Prostate gland (tissue), 2 donors: ENCODE measurements at regions not wholly inside any gene's neighbourhood (a gene's known extent, or its start where the extent isn't known, plus 50 kb on each side); places are given as distances from the start of the nearest gene placed in this dataset.

Experiments used
- DNase-seq: peaks from one replicate; pipeline ENCODE4 v3.0.0-alpha.2; 2019; ENCODE audit warnings: low spot score
- H3K27ac ChIP-seq, 2 donors: fragments of 200-600 bp; sonication (generic); 2 replicates each; pipeline ENCODE4 v1.5.1; 2017 to 2019
- H3K27me3 ChIP-seq: fragments of 200-600 bp; sonication (generic); replicated peaks from 2 replicates; pipeline ENCODE4 v1.5.1; 2019; ENCODE audit not compliant: insufficient read depth
- H3K36me3 ChIP-seq, 2 donors: fragments of 200-600 bp; sonication (generic); 1 replicate in 1 of 2; 2 replicates in 1 of 2; pipeline versions ENCODE4 v1.5.1 to v1.8.1; 2017 to 2019
- H3K4me1 ChIP-seq: fragments of 200-600 bp; sonication (generic); replicated peaks from 2 replicates; pipeline ENCODE4 v1.5.1; 2019
- H3K4me3 ChIP-seq, 2 donors: fragments of 200-600 bp; sonication (generic); 2 replicates each; pipeline ENCODE4 v1.5.1; 2017 to 2019
- H3K9me3 ChIP-seq: fragments of 200-600 bp; sonication (generic); 2 replicates; pipeline ENCODE4 v1.5.1; 2017
- POLR2A ChIP-seq: fragments of 450-650 bp; IDR thresholded peaks from one replicate; pipeline ENCODE4 v1.6.1; 2016; ENCODE audit warnings: antibody characterized with exemption, mild to moderate bottlenecking
- POLR2AphosphoS5 ChIP-seq: sonication (generic); formaldehyde crosslinking; IDR thresholded peaks from one replicate; pipeline ENCODE4 v1.6.1; 2017; ENCODE audit warnings: antibody characterized with exemption
- WGBS: methylation state at CpG from one replicate; pipeline ENCODE4 v1.1.5; 2018; 5-methylcytosine and 5-hydroxymethylcytosine counted together
- intact Hi-C: fragments of 100-400 bp; cut with DNase I; formaldehyde crosslinking; loops from one replicate; pipeline ENCODE4 v1.14.2; 2022
- TF ChIP-seq, protein P1 (sequence below), 4 experiments: fragments of 200-600 bp in 2 of 4; fragments of 450-650 bp in 2 of 4; sonication (generic) in 2 of 4; IDR thresholded peaks; 1 replicate in 3 of 4; 2 replicates in 1 of 4; pipeline ENCODE4 v1.5.1; 2016 to 2019; ENCODE audit warnings: antibody characterized with exemption in 4 of 4, mild to moderate bottlenecking in 2 of 4, moderate library complexity in 2 of 4

DNA sequence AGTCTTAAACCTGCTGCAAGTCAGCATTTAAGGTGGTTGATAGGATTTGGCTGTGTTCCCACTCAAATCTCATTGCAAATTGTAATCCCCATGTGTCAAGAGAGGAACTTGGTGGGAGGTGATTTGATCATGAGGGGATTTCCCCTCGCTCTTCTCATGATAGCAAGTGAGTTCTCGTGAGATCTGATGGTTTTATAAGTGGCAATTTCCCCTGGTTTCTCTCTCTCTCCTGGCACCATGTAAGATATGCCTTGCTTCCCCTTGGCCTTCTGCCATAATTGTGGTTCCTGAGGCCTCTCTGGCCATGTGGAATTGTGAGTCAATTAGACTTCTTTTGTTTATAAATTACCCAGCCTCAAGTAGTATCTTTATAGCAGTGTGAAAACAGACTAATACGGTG is 84.3 kb upstream of the SMC2 start:
- H3K4me3 ChIP-seq = no peak overlapping the region
- DNase-seq = no peak
- intact Hi-C loops = no loop called here
- no peaks in the 10 kb centered on the region for H3K36me3 ChIP-seq
- no peaks in the 10 kb centered on the region for H3K9me3 ChIP-seq
- H3K4me1 ChIP-seq = no peaks in the 10 kb centered on the region
- WGBS = 39% methylated on average over 3 of the region's 3 CpGs
- no peak for TF ChIP-seq POLR2AphosphoS5
- TF ChIP-seq, protein P1, sequence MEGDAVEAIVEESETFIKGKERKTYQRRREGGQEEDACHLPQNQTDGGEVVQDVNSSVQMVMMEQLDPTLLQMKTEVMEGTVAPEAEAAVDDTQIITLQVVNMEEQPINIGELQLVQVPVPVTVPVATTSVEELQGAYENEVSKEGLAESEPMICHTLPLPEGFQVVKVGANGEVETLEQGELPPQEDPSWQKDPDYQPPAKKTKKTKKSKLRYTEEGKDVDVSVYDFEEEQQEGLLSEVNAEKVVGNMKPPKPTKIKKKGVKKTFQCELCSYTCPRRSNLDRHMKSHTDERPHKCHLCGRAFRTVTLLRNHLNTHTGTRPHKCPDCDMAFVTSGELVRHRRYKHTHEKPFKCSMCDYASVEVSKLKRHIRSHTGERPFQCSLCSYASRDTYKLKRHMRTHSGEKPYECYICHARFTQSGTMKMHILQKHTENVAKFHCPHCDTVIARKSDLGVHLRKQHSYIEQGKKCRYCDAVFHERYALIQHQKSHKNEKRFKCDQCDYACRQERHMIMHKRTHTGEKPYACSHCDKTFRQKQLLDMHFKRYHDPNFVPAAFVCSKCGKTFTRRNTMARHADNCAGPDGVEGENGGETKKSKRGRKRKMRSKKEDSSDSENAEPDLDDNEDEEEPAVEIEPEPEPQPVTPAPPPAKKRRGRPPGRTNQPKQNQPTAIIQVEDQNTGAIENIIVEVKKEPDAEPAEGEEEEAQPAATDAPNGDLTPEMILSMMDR (IDR thresholded peaks at IDR 0.05) = no peak
- no peak for TF ChIP-seq POLR2A
- no peaks in the 10 kb centered on the region for H3K27me3 ChIP-seq
- no peak overlapping the region for H3K27ac ChIP-seq

DNA sequence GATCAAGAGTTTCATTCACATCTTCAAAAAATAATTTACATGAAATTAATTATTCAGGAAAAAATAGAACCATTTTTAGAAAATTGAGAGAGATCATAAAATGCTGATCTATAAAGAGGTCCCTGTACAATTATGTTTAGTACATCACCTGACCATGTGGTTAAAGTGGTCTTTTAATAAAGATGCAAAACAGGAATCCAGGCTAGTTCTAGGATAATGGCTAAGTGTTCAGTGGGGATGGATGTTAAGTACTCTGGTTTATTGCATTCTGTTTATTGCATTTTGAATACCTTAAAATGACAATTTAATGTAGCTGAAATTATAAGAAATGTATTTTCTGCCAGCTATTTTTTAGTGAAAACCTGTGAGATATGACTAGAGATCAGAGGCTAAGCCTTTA is 72.0 kb upstream of the SMC2 start:
- no peak for TF ChIP-seq POLR2AphosphoS5
- no peak for TF ChIP-seq POLR2A
- TF ChIP-seq, protein P1 (IDR thresholded peaks at IDR 0.05) = no peak
- Histone ChIP-seq H3K36me3 (no peaks in the 10 kb centered on the region), H3K4me3 (no peak overlapping the region), H3K4me1 (no peaks in the 10 kb centered on the region), H3K27ac (no peak overlapping the region), H3K9me3 (no peaks in the 10 kb centered on the region), H3K27me3 (no peaks in the 10 kb centered on the region)
- DNase-seq = no peak
- intact Hi-C loops = no loop called here

DNA sequence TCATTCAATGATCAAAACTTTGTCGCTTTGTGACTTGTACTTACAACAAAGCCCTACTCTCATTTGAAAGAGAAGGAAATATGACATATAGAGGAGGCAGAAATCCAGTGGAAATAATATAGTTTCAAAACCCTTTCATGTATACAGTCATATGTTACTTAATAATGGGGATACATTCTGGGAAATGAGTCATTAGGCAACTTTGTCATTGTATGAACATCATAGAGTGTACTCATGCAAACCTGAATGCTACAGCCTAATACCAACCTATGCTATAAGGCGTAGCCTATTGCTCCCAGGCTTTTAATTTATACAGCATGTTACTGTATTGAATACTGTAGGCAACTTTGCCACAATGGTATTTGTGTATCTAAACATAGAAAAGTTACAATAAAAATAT is 69.0 kb upstream of the SMC2 start:
- Histone ChIP-seq H3K36me3 (no peaks in the 10 kb centered on the region), H3K27me3 (no peaks in the 10 kb centered on the region), H3K27ac (no peak overlapping the region), H3K9me3 (no peaks in the 10 kb centered on the region), H3K4me1 (no peaks in the 10 kb centered on the region), H3K4me3 (no peak overlapping the region)
- no peak for DNase-seq
- TF ChIP-seq POLR2A (no peak), POLR2AphosphoS5 (no peak)
- TF ChIP-seq, protein P1 (IDR thresholded peaks at IDR 0.05) = no peak
- intact Hi-C loops = loop anchor here (5.0 kb wide), 1 partner anchor 362 kb away; no protein-coding TSS in a partner anchor
- 84% methylated on average over 2 of the region's 2 CpGs for WGBS

DNA sequence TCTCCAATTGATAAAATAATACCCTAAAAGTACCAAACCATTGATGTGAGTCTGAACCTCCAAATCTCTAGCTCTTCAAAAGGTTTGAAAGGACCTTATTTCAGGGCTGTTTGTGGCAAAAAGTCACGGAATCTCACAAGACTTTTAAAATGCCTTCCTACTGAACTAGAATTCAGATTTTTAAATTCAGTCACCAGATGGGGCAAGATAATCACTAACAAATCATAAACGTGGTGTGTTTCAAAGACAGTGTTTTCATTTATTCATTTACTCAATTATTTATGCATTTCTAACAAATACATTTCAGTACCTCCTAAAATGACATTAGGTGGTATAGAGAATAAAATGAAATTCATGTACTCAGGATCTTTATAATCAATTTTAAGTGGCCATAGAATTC is 68.2 kb upstream of the SMC2 start:
- Histone ChIP-seq H3K4me1 (no peaks in the 10 kb centered on the region), H3K36me3 (no peaks in the 10 kb centered on the region), H3K4me3 (no peak overlapping the region), H3K27ac (no peak overlapping the region), H3K9me3 (no peaks in the 10 kb centered on the region), H3K27me3 (no peaks in the 10 kb centered on the region)
- 54% methylated on average over 2 of the region's 2 CpGs for WGBS
- DNase-seq = no peak
- intact Hi-C loops = loop anchor here (5.0 kb wide), 1 partner anchor 361 kb away; no protein-coding TSS in a partner anchor
- TF ChIP-seq, protein P1 (IDR thresholded peaks at IDR 0.05) = no peak
- no peak for TF ChIP-seq POLR2AphosphoS5
- TF ChIP-seq POLR2A = no peak

DNA sequence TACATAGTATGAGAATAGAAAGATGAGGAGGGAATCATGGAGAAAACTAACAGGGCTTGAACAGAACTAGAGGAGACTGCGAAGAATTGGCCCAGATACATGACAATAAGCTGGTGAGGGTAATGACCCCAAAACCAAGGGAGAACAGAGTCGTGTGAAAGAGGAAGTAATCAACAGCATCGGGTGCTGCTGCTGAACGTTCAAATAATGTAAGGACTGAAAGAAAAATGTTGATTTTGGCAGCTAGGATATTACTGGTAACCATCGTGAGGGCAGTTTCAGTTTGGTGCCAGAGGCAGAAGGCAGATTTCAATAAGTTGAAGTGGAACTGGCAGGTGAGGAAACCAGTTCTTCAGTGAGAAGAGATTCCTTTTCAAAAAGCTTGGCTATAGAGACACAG is 66.8 kb upstream of the SMC2 start:
- Histone ChIP-seq H3K4me1 (no peaks in the 10 kb centered on the region), H3K36me3 (no peaks in the 10 kb centered on the region), H3K27me3 (no peaks in the 10 kb centered on the region), H3K27ac (no peak overlapping the region), H3K9me3 (no peaks in the 10 kb centered on the region), H3K4me3 (no peak overlapping the region)
- intact Hi-C loops = loop anchor here (5.0 kb wide), 1 partner anchor 360 kb away; no protein-coding TSS in a partner anchor
- 36% methylated on average over 5 of the region's 5 CpGs for WGBS
- no peak for DNase-seq
- no peak for TF ChIP-seq POLR2AphosphoS5
